ENCODE measurements at regions not wholly inside any gene's neighbourhood (a gene's known extent, or its start where the extent isn't known, plus 50 kb on each side); places are given as distances from the start of the nearest gene placed in this dataset.

- no peaks in the 10 kb centered on the region for H3K9me3 ChIP-seq (ENCODE audit: control insufficient read depth, insufficient read depth, low read depth, low read length)
- ChIA-PET CTCF (no interaction called here), POLR2A (no interaction called here)
- peak overlapping the region; percentile 91 for H3K27ac ChIP-seq (ENCODE audit: low read length)
- intact Hi-C loops (cut with micrococcal nuclease; ENCODE audit: unreplicated experiment) (no loop called here), in situ Hi-C loops (cut with HindIII; ENCODE audit: low pct_unique_long_range_greater_than_20kb, low sequenced_read_pairs) (no loop called here)
- ATAC-seq, result peak; percentile 84
- no peaks in the 10 kb centered on the region for H3K27me3 ChIP-seq (ENCODE audit: control insufficient read depth, insufficient read depth, low read length)
- H3K36me3 ChIP-seq (ENCODE audit: control insufficient read depth, insufficient read depth, low read length), result no peaks in the 10 kb centered on the region
- no peak for TF ChIP-seq SIN3A (IDR thresholded peaks at IDR 0.05; ENCODE audit: borderline replicate concordance, insufficient read depth, low read depth, low read length)
- TF ChIP-seq POLR2AphosphoS5 (IDR thresholded peaks at IDR 0.05; ENCODE audit: low read depth, low read length), result no peak; the same call in 1 of the 2 replicates
- no peak for TF ChIP-seq TCF7L2 (IDR thresholded peaks at IDR 0.05; ENCODE audit: low read depth, low read length)
- TF ChIP-seq CTCF (IDR thresholded peaks at IDR 0.05), result no peak
- no peak for TF ChIP-seq REST (IDR thresholded peaks at IDR 0.05; ENCODE audit: insufficient read depth in 1 of 2, low read depth in 2 of 2, low read length in 1 of 2)
- peaks cover 23% of the 10 kb centered on the region for H3K4me1 ChIP-seq (ENCODE audit: control insufficient read depth, insufficient read depth, low read length)
- no peak for DNase-seq (ENCODE audit: low read depth, low spot score)
- BruUV-seq (replicated peaks), result no TSS peak
- peak overlapping the region; percentile 18 to 42 for H3K4me3 ChIP-seq (ENCODE audit: low read depth in 2 of 2, low read length in 2 of 2)
These were observed 164.2 kb upstream of the ITGB1 start for GRCh38 chr10:33122014-33122809.

GRCh38 chr10:33120700-33121099 lies 162.7 kb upstream of the ITGB1 start:
- ChIA-PET CTCF (no interaction called here), POLR2A (no interaction called here)
- intact Hi-C loops (cut with micrococcal nuclease; ENCODE audit: unreplicated experiment) (no loop called here), in situ Hi-C loops (cut with HindIII; ENCODE audit: low pct_unique_long_range_greater_than_20kb, low sequenced_read_pairs) (no loop called here)
- DNase-seq (ENCODE audit: low read depth, low spot score) (no peak), ATAC-seq (no peak)
- no peaks in the 10 kb centered on the region for H3K9me3 ChIP-seq (ENCODE audit: control insufficient read depth, insufficient read depth, low read depth, low read length)
- no TSS peak for BruUV-seq (replicated peaks)
- H3K27me3 ChIP-seq (ENCODE audit: control insufficient read depth, insufficient read depth, low read length), result no peaks in the 10 kb centered on the region
- peak overlapping the region; percentile 91; the same call in 1 of the 2 replicates for H3K27ac ChIP-seq (ENCODE audit: low read length)
- TF ChIP-seq REST (IDR thresholded peaks at IDR 0.05; ENCODE audit: insufficient read depth in 1 of 2, low read depth in 2 of 2, low read length in 1 of 2) (no peak), CTCF (IDR thresholded peaks at IDR 0.05) (no peak), TCF7L2 (IDR thresholded peaks at IDR 0.05; ENCODE audit: low read depth, low read length) (no peak), POLR2AphosphoS5 (IDR thresholded peaks at IDR 0.05; ENCODE audit: low read depth, low read length) (no peak), SIN3A (IDR thresholded peaks at IDR 0.05; ENCODE audit: borderline replicate concordance, insufficient read depth, low read depth, low read length) (no peak)
- H3K4me1 ChIP-seq (ENCODE audit: control insufficient read depth, insufficient read depth, low read length), result peaks cover 22% of the 10 kb centered on the region
- no peaks in the 10 kb centered on the region for H3K36me3 ChIP-seq (ENCODE audit: control insufficient read depth, insufficient read depth, low read length)
- no peak overlapping the region for H3K4me3 ChIP-seq (ENCODE audit: low read depth in 2 of 2, low read length in 2 of 2)
